ENCODE measurements at regions not wholly inside any gene's neighbourhood (a gene's known extent, or its start where the extent isn't known, plus 50 kb on each side); places are given as distances from the start of the nearest gene placed in this dataset.
A peak's percentile ranks its signal among the peaks of the same experiment; 100 is the strongest.

GRCh38 chr20:37624963-37625362 lies 68.9 kb upstream of the CTNNBL1 start:
- peaks cover 0 to 47% of the 10 kb centered on the region in 2 donors for H3K27me3 ChIP-seq
- H3K9me3 ChIP-seq: no peaks in the 10 kb centered on the region
- intact Hi-C loops (cut with DNase I; ENCODE audit: low total_unique reads): no loop called here
- no peak for DNase-seq
- no peaks in the 10 kb centered on the region for H3K4me1 ChIP-seq
- H3K27ac ChIP-seq: no peak overlapping the region
- no peak overlapping the region for H3K4me3 ChIP-seq
- TF ChIP-seq CTCF (IDR thresholded peaks at IDR 0.05): no peak
- H3K36me3 ChIP-seq: no peaks in the 10 kb centered on the region

- no peak overlapping the region for H3K4me3 ChIP-seq
- H3K27ac ChIP-seq: no peak overlapping the region
- no peaks in the 10 kb centered on the region for H3K9me3 ChIP-seq
- H3K27me3 ChIP-seq: peaks cover 0 to 46% of the 10 kb centered on the region in 2 donors
- no peak for TF ChIP-seq CTCF (IDR thresholded peaks at IDR 0.05)
- no peaks in the 10 kb centered on the region for H3K36me3 ChIP-seq
- intact Hi-C loops (cut with DNase I; ENCODE audit: low total_unique reads): no loop called here
- H3K4me1 ChIP-seq: no peaks in the 10 kb centered on the region
- DNase-seq: no peak
Observed at GRCh38 chr20:37622728-37623127, 71.1 kb upstream of the CTNNBL1 start.

- no peak for DNase-seq
- Histone ChIP-seq H3K4me1 (no peaks in the 10 kb centered on the region), H3K27ac (no peak overlapping the region), H3K9me3 (no peaks in the 10 kb centered on the region), H3K36me3 (no peaks in the 10 kb centered on the region), H3K4me3 (no peak overlapping the region), H3K27me3 (peaks cover 0 to 32% of the 10 kb centered on the region in 2 donors)
- no peak for TF ChIP-seq CTCF (IDR thresholded peaks at IDR 0.05)
- intact Hi-C loops (cut with DNase I; ENCODE audit: low total_unique reads): no loop called here
Observed at GRCh38 chr20:37619496-37619895, 74.3 kb upstream of the CTNNBL1 start.

- Histone ChIP-seq H3K36me3 (no peaks in the 10 kb centered on the region), H3K4me1 (no peaks in the 10 kb centered on the region), H3K27me3 (peaks cover 0 to 18% of the 10 kb centered on the region in 2 donors), H3K27ac (no peak overlapping the region), H3K9me3 (no peaks in the 10 kb centered on the region), H3K4me3 (no peak overlapping the region)
- TF ChIP-seq CTCF (IDR thresholded peaks at IDR 0.05): no peak
- no peak for DNase-seq
- intact Hi-C loops (cut with DNase I; ENCODE audit: low total_unique reads): no loop called here
Observed at GRCh38 chr20:37616110-37616425, 77.8 kb upstream of the CTNNBL1 start.

- intact Hi-C loops (cut with DNase I; ENCODE audit: low total_unique reads): no loop called here
- DNase-seq: peak in 1 of 2 donors; percentile 46
- H3K36me3 ChIP-seq: no peaks in the 10 kb centered on the region
- H3K9me3 ChIP-seq: no peaks in the 10 kb centered on the region
- no peaks in the 10 kb centered on the region for H3K4me1 ChIP-seq
- no peak overlapping the region for H3K4me3 ChIP-seq
- no peak overlapping the region for H3K27ac ChIP-seq
- H3K27me3 ChIP-seq: peaks cover 0 to 13% of the 10 kb centered on the region in 2 donors
- TF ChIP-seq CTCF (IDR thresholded peaks at IDR 0.05): peak; percentile 64 to 67
Observed at GRCh38 chr20:37615340-37616109, 78.3 kb upstream of the CTNNBL1 start.

Measured in tibial artery (tissue), 4 donors.